ENCODE measurements at regions not wholly inside any gene's neighbourhood (a gene's known extent, or its start where the extent isn't known, plus 50 kb on each side); places are given as distances from the start of the nearest gene placed in this dataset.

- no peak overlapping the region for H3K27ac ChIP-seq (ENCODE audit: insufficient read depth, low read length)
- H2BK20ac ChIP-seq (ENCODE audit: low read depth, low read length): no peak overlapping the region
- in situ Hi-C loops (cut with MboI; ENCODE audit: low sequenced_read_pairs) (no loop called here), intact Hi-C loops (cut with micrococcal nuclease) (no loop called here), dilution Hi-C loops (cut with HindIII; ENCODE audit: low sequenced_read_pairs, unreplicated experiment) (no loop called here)
- 88% methylated on average over 15 of the region's 28 CpGs; no CpG with 5 or more reads in 1 of the 2 experiments for WGBS, 2 experiments (ENCODE audit: extremely low coverage in 2 of 2, insufficient read length in 1 of 2)
- H3K9me3 ChIP-seq (ENCODE audit: control insufficient read depth, insufficient read depth, low read length): no peaks in the 10 kb centered on the region
- H3K27me3 ChIP-seq (ENCODE audit: control insufficient read depth, insufficient read depth, low read length): peaks cover 3% of the 10 kb centered on the region; the same call in 1 of the 2 replicates
- H2AFZ ChIP-seq (replicated peaks; ENCODE audit: low read length, poor library complexity): no peak overlapping the region
- no peak overlapping the region for H3K4me3 ChIP-seq (ENCODE audit: insufficient read depth, low read depth, low read length)
- H3K36me3 ChIP-seq (ENCODE audit: control insufficient read depth, insufficient read depth, low read length): no peaks in the 10 kb centered on the region
- H4K20me1 ChIP-seq (ENCODE audit: insufficient read depth, low read length): no peaks in the 10 kb centered on the region
- CTCF ChIA-PET: no interaction called here
- H2BK120ac ChIP-seq (ENCODE audit: low read depth, low read length): no peak overlapping the region
- H4K91ac ChIP-seq (ENCODE audit: insufficient read depth, low read depth, low read length): no peak overlapping the region
- H3K4ac ChIP-seq (ENCODE audit: low read depth, low read length): no peak overlapping the region
- H2BK15ac ChIP-seq (ENCODE audit: low read depth, low read length): no peak overlapping the region
- no peak overlapping the region for H3K23ac ChIP-seq (ENCODE audit: low read depth, low read length)
- no peak overlapping the region for H2AK9ac ChIP-seq (replicated peaks; ENCODE audit: low read depth, low read length, poor library complexity)
- no TSS peak for BruUV-seq (replicated peaks)
- no peak for ATAC-seq (ENCODE audit: low read depth)
- no peak overlapping the region for H4K8ac ChIP-seq (ENCODE audit: low read depth in 2 of 2, low read length in 2 of 2)
- POLR2A ChIA-PET (ENCODE audit: unreplicated experiment): no interaction called here
- H3K9me1 ChIP-seq (ENCODE audit: insufficient read depth, low read length): no peaks in the 10 kb centered on the region
- no peak overlapping the region for H3K18ac ChIP-seq (ENCODE audit: low read depth, low read length)
- H3K9ac ChIP-seq (ENCODE audit: low read depth, low read length): no peak overlapping the region
- no peak overlapping the region for H2BK5ac ChIP-seq (ENCODE audit: low read depth, low read length, poor library complexity, severe bottlenecking)
- no peaks in the 10 kb centered on the region for H3K79me1 ChIP-seq (ENCODE audit: low read depth in 1 of 2, low read length in 2 of 2)
- no peaks in the 10 kb centered on the region for H3K4me1 ChIP-seq (ENCODE audit: control insufficient read depth, insufficient read depth, low read length)
- DNase-seq: no peak
- no peak overlapping the region for H3K14ac ChIP-seq (replicated peaks; ENCODE audit: low read depth, low read length)
- no peak for TF ChIP-seq BHLHE40 (IDR thresholded peaks at IDR 0.05; ENCODE audit: low read depth, low read length)
- no peak for TF ChIP-seq CHD1 (IDR thresholded peaks at IDR 0.05; ENCODE audit: low read depth, low read length)
- no peak for TF ChIP-seq ELK1 (IDR thresholded peaks at IDR 0.05; ENCODE audit: borderline replicate concordance, low read depth, low read length)
- no peak for TF ChIP-seq MXI1 (IDR thresholded peaks at IDR 0.05; ENCODE audit: borderline replicate concordance, low read depth, low read length)
- TF ChIP-seq POLR2A (IDR thresholded peaks at IDR 0.05; ENCODE audit: low read depth, low read length): no peak
- TF ChIP-seq FOS (IDR thresholded peaks at IDR 0.05; ENCODE audit: low read depth, low read length): no peak
- TF ChIP-seq, protein P1, sequence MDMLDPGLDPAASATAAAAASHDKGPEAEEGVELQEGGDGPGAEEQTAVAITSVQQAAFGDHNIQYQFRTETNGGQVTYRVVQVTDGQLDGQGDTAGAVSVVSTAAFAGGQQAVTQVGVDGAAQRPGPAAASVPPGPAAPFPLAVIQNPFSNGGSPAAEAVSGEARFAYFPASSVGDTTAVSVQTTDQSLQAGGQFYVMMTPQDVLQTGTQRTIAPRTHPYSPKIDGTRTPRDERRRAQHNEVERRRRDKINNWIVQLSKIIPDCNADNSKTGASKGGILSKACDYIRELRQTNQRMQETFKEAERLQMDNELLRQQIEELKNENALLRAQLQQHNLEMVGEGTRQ (IDR thresholded peaks at IDR 0.05; ENCODE audit: low read depth, low read length): no peak
- no peak overlapping the region for H4K5ac ChIP-seq (ENCODE audit: low read depth, low read length)
- no peak overlapping the region for H3K4me2 ChIP-seq (ENCODE audit: low read depth, low read length)
- no peak overlapping the region for H2AK5ac ChIP-seq (ENCODE audit: low read depth, low read length)
- no peak overlapping the region for H3K56ac ChIP-seq (ENCODE audit: extremely low read depth, insufficient read depth, low read length)
These were observed 117.5 kb downstream of the OR13A1 start for GRCh38 chr10:45197816-45198485.
